A673 (cell line): ENCODE measurements at regions not wholly inside any gene's neighbourhood (a gene's known extent, or its start where the extent isn't known, plus 50 kb on each side); places are given as distances from the start of the nearest gene placed in this dataset.

Experiments used
- BruUV-seq: library from RNA; stranded (reverse); fragments of 400-500 nt; replicated peaks from 2 replicates; lab custom pipeline; 2021; lab: Mats Ljungman, UMichigan
- CTCF ChIA-PET: fragments of 300-600 bp; sonication (Branson Sonifier 250); formaldehyde crosslinking; loops from one replicate; lab custom pipeline; 2022; ENCODE audit warnings: antibody characterized with exemption; lab: Charles Lee
- POLR2A ChIA-PET: fragments of 300-600 bp; sonication (Branson Sonifier 250); formaldehyde crosslinking; loops from one replicate; lab custom pipeline; 2022; ENCODE audit warnings: antibody characterized with exemption; ENCODE audit not compliant: low non-redundant PET; lab: Charles Lee
- DNase-seq: peaks from one replicate; pipeline ENCODE4 v3.0.0-alpha.2; 2015; ENCODE audit warnings: low spot score
- H3K27ac ChIP-seq: fragments of 200-600 bp; sonication (generic); 2 replicates; pipeline ENCODE4 v1.5.1; 2016; ENCODE audit warnings: mixed run types, low read depth, mild to moderate bottlenecking, mixed read lengths, antibody characterized with exemption, low read length; ENCODE audit not compliant: poor library complexity, severe bottlenecking
- H3K27me3 ChIP-seq: fragments of 200-600 bp; sonication (generic); replicated peaks from 2 replicates; pipeline ENCODE4 v1.6.1; 2017; ENCODE audit warnings: mixed run types, low read depth, mild to moderate bottlenecking, mixed read lengths, antibody characterized with exemption, low read length; ENCODE audit not compliant: insufficient read depth, poor library complexity
- H3K36me3 ChIP-seq: fragments of 200-600 bp; sonication (generic); 2 replicates; pipeline ENCODE4 v1.6.1; 2016; ENCODE audit warnings: mixed run types, mild to moderate bottlenecking, mixed read lengths, antibody characterized with exemption, low read length; ENCODE audit not compliant: insufficient read depth, poor library complexity, severe bottlenecking
- H3K4me1 ChIP-seq: fragments of 200-600 bp; sonication (generic); 2 replicates; pipeline ENCODE4 v1.6.1; 2017; ENCODE audit warnings: mixed run types, mild to moderate bottlenecking, mixed read lengths, antibody characterized with exemption, low read length; ENCODE audit not compliant: insufficient read depth, poor library complexity, severe bottlenecking
- H3K4me3 ChIP-seq: fragments of 200-600 bp; sonication (generic); 2 replicates; pipeline ENCODE4 v1.5.1; 2016; ENCODE audit warnings: low read depth, mixed run types, mild to moderate bottlenecking, mixed read lengths, low read length; ENCODE audit not compliant: poor library complexity, severe bottlenecking
- H3K9me3 ChIP-seq: fragments of 200-600 bp; sonication (generic); 2 replicates; pipeline ENCODE4 v1.6.1; 2016; ENCODE audit warnings: mixed run types, low read depth, mild to moderate bottlenecking, mixed read lengths, antibody characterized with exemption, low read length; ENCODE audit not compliant: poor library complexity, severe bottlenecking
- EZH2 ChIP-seq: fragments of 200-600 bp; sonication (generic); IDR thresholded peaks from 2 replicates; pipeline ENCODE4 v1.6.1; 2017; ENCODE audit warnings: borderline replicate concordance, low read depth, mild to moderate bottlenecking, mixed read lengths, antibody characterized with exemption, low read length; ENCODE audit not compliant: poor library complexity, severe bottlenecking
- intact Hi-C: fragments of 100-400 bp; cut with micrococcal nuclease; formaldehyde crosslinking; loops from one replicate; pipeline ENCODE4 v1.10.0; 2022; ENCODE audit not compliant: unreplicated experiment
- TF ChIP-seq, protein P1 (sequence below): fragments of 300-800, 200-600 bp; sonication (generic); conservative IDR thresholded peaks from 2 replicates; pipeline ENCODE4 v1.5.1; 2017; ENCODE audit warnings: low read depth, mild to moderate bottlenecking, antibody characterized with exemption, low read length, moderate library complexity, mixed read lengths

DNA sequence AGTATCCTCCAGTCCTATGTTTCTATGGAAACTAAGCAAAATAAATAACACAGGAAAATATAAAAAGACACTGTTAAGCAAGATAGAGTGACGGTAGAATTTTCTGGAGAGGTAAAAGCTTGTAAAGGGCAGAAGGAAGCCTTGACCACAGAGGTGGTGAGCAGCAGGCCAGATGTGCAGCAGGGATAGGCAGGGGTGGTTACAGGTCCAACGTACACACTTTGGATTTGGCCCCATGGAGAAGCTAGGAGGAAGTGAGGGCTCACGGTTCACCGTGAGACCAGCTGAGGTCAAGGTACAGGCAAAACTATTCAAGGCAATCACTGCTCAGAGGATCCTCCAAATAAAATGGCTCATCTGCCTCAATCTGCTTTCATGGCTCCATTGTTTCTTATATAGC is 242.8 kb downstream of the B3GLCT start:
- Histone ChIP-seq H3K27ac (no peak overlapping the region), H3K9me3 (no peaks in the 10 kb centered on the region), H3K4me3 (no peak overlapping the region), H3K36me3 (no peaks in the 10 kb centered on the region), H3K27me3 (no peaks in the 10 kb centered on the region), H3K4me1 (no peaks in the 10 kb centered on the region)
- BruUV-seq, result no TSS peak
- TF ChIP-seq EZH2, result no peak
- TF ChIP-seq, protein P1, sequence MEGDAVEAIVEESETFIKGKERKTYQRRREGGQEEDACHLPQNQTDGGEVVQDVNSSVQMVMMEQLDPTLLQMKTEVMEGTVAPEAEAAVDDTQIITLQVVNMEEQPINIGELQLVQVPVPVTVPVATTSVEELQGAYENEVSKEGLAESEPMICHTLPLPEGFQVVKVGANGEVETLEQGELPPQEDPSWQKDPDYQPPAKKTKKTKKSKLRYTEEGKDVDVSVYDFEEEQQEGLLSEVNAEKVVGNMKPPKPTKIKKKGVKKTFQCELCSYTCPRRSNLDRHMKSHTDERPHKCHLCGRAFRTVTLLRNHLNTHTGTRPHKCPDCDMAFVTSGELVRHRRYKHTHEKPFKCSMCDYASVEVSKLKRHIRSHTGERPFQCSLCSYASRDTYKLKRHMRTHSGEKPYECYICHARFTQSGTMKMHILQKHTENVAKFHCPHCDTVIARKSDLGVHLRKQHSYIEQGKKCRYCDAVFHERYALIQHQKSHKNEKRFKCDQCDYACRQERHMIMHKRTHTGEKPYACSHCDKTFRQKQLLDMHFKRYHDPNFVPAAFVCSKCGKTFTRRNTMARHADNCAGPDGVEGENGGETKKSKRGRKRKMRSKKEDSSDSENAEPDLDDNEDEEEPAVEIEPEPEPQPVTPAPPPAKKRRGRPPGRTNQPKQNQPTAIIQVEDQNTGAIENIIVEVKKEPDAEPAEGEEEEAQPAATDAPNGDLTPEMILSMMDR, result no peak
- no peak for DNase-seq
- ChIA-PET CTCF (no interaction called here), POLR2A (no interaction called here)
- intact Hi-C loops, result no loop called here

- Histone ChIP-seq H3K27ac (no peak overlapping the region), H3K4me3 (no peak overlapping the region), H3K27me3 (no peaks in the 10 kb centered on the region), H3K4me1 (no peaks in the 10 kb centered on the region), H3K36me3 (no peaks in the 10 kb centered on the region), H3K9me3 (no peaks in the 10 kb centered on the region)
- TF ChIP-seq EZH2, result no peak
- TF ChIP-seq, protein P1, result no peak
- no TSS peak for BruUV-seq
- CTCF ChIA-PET, result no interaction called here
- POLR2A ChIA-PET, result no interaction called here
- DNase-seq, result no peak
- intact Hi-C loops, result no loop called here
These were observed 244.6 kb downstream of the B3GLCT start for GRCh38 chr13:31444266-31444856.

GRCh38 chr13:31452525-31452924 is 252.8 kb downstream of the B3GLCT start:
- Histone ChIP-seq H3K4me1 (no peaks in the 10 kb centered on the region), H3K4me3 (no peak overlapping the region), H3K27me3 (no peaks in the 10 kb centered on the region), H3K27ac (no peak overlapping the region), H3K9me3 (no peaks in the 10 kb centered on the region), H3K36me3 (no peaks in the 10 kb centered on the region)
- no peak for TF ChIP-seq EZH2
- TF ChIP-seq, protein P1, result 0 out of 2 replicates have a peak, but pooled peaks have one; percentile 10
- BruUV-seq, result no TSS peak
- CTCF ChIA-PET, result no interaction called here
- intact Hi-C loops, result no loop called here
- DNase-seq, result no peak
- POLR2A ChIA-PET, result no interaction called here
